ENCODE measurements at regions not wholly inside any gene's neighbourhood (a gene's known extent, or its start where the extent isn't known, plus 50 kb on each side); places are given as distances from the start of the nearest gene placed in this dataset.

DNA sequence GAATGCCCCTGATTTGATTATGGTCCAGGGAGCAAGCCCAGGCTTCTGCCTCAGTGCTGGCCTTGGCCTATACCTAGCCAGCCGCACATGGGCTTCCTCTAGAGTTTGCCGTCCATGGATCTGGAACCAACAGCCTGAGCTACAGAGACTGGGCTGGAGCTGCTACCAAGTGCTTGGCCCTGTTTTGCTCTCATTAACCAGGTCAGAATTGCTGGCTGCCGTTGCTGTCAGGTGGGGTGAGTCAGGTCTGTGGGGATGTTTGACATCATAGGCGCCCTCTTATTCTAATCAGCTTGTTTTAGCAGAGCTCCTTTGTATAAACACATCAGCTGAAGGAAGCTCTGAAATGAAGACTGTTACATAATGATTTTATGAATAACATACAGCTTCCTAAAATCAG, 83.1 kb upstream of the PHACTR2 start:
- no peak for DNase-seq (ENCODE audit: low spot score)

DNA sequence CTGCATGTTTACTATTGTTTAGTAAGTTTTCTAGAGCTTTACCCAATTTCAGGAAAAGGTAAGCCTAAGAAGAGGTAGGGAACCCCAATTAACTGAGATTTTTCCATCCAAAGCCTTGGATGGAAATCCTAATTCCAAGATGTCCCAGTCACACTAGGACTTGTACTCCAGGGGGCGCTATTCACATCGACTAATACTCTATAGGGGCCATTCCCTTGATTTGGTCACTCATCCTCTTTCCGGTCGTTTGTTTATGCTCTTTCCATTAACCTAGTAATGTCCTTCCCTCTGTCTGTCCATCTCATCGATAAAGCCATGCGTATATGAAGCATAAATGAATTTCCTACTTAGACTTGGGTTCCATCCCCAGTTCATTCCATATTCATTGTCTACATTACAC, 80.8 kb upstream of the FUCA2 start:
- DNase-seq (ENCODE audit: low spot score) = peak; percentile 26

DNA sequence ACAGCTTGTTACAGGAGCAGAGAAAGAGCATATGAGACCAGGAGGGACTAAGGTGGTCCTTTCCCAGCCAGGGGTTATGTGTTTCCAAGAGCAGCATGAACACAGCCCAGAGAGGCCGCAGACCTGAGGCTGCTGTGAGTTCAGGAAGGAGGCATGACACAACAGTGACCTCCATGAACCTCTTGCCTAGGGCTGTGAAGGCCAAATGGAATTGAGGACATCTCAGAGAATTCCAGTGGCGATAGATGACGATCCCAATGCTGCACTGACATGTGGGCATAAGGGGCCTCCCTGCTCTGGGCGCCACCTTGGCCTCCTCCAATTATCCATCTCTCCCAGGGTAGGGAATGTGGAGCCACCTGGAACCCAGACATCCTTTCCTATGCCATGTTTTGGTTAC, 79.9 kb upstream of the FUCA2 start:
- DNase-seq (ENCODE audit: low spot score) = no peak

DNA sequence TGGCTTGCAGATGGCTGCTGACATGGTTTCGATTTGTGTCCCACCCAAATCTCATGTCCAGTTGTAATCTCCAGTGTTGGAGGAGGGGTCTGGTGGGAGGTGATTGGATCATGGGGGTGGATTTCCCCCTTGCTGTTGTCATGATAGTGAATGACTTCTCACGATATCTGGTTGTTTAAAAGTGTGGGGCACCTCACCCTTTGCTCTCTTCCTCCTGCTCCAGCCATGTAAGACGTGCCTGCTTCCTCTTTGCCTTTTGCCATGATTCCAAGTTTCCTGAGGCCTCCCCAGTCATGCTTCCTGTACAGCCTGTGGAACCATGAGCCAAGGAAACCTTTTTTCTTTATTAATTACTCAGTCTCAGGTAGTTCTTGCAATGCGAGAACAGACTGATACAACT, 77.6 kb upstream of the FUCA2 start:
- no peak for DNase-seq (ENCODE audit: low spot score)

DNA sequence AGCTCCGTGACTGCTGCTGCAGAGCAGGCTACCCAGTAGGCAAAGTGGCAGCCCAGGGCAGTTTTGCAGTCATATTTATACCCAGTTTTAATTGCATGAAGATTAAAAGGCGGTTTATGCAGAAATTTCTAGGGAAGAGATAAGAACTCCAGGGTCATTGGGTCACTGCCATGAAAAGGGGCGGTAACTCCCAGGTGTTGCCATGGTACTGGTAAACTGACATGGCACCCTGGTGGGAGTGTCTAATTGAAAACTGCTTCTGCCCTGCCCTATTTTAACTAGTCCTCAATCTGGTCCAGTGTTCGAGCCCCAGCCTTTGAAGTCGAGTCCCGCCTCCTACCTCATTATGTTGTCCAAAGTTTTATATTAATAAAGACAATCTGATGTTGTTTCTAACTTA, 75.0 kb upstream of the FUCA2 start:
- no peak for DNase-seq (ENCODE audit: low spot score)

DNA sequence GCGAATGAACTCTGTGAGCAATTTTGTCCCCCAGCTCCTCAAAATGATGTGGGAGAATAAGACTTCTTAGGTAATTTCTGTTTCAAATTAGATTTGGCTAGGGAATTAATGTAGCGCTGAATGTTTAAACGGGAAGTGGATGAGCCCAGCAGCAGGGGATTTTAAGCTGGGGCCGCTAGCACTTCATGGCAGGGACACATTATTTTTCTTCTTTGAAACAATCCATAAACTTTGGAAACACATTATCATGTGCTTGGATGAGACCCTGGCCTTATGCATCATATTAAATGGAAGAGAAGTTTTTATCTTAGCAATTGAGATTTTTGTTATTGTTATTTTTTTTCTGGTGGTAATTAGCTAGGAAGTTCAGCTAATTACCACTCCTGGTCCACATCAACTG, 74.2 kb upstream of the FUCA2 start:
- DNase-seq (ENCODE audit: low spot score) = no peak

DNA sequence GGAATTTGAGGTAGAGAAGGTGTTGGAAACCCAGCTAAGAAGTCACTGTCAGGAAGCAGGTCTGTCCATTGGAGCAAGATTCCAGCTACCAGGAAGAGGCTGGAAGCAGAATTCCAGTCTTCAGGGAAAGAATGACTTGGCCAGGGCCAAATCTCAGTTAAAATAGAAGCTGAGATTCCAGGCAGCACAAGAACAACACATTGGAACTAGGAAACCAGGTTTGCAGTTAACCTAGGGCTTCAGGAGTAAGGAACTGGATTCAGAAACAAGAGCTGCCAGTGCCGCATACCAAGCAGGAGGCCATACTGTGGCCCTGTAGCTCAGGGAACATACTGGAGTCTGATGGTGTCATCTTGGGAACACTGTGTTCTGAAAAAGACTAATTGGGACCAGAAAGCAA, 73.7 kb upstream of the FUCA2 start:
- DNase-seq (ENCODE audit: low spot score) = no peak

DNA sequence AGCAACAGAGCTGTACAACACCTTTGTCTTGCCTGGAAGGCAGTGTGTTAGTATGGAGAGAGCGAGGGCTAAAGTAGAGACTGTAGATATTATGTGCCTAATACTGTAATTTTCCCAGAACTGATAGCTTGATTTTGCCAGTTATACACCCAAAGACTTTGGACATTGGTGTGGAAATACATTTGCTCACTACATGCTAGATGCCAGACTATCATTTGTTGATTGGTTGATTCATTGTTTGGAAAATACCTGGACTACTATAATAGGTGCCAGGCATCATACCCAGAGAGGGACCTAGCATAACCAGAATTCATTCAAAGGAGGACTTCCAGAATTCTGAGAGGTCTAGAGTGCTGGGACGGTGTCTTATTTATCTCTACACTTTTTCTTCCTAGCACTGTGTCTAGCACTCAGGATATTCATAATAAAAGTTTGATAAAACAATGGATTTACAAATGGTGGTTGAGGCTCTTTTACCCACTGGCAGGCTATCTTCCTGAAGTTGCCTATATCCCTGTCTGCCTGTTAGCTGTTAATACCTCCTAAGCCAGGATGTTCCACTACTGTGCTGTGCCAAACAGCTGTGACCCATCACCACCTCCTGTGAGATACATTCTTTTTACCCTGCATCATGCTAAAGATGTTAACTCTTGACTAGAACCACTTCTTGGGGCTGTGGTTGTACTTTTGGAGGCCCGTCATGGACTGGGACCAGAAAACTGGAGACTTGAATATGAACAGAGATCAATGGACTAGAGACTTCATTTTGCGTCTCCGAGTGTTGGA, 72.2 kb upstream of the FUCA2 start:
- DNase-seq (ENCODE audit: low spot score) = no peak

DNA sequence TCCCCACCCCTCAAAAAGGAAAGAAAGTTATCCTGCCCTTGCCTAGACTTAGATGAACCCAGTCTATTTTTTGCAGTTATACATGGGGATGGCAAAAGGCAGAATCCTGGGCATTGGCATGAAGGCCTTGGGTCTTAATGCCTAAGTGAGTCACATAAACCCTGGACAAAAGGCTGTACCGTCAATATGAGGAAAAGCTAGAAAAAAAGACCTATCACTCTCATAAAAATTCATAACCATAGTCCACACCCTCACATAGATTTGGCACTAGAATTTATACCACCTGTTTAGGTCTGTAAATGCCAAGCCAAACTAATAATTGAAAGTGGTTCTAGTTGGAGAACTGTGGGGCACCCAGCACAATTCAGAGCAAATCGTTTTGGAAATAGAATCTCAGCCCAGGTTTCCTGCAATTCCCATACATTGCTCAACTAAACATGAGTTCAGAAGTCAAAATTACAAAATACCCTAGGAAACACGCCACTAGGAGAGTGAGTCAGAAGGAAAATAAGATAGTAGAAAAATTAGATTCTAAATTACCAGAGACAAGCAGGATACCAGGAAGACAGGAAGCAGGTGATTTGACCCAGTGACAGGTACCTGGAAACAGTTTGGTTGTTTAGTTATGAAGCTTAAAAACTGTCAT, 70.4 kb upstream of the FUCA2 start:
- DNase-seq (ENCODE audit: low spot score) = no peak

DNA sequence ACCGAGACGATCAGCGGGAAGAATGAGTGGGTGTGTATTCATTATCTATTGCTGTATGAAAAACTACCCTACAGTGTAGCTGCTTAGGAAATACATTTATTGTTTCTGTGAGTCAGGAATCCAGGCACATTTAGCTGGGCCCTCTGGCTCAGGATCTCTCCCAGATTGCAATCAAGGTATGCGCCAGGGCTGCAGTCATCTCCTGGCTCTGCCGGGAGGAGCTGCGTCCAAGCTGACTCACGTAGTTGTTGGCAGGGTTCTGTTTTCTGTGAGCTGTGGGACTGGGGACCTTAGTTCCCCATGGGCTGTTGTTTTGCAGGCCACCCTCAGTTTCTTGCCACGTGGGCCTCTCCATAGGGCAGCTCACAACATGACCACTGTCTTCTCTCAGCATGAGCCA, 68.2 kb upstream of the FUCA2 start:
- DNase-seq (ENCODE audit: low spot score) = no peak

DNA sequence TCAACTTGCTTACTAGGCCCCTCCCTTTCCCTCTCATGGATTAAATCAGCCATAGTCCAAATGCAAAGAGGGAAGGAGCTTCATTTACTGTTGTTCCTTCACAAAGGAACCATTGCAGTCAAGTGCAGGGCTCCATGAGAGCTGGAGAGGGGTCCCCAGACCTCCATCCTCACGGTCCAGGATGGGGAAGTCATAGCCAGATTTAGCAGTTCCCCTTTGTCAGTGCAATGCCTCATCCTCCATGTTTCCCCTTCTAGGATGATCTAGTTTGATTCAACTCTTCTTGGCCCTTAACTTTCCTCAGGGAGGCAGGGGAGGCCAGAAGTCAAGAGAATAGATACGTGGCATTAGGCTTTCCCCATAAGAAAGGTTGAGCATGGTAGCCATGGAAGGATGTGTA, 66.5 kb upstream of the FUCA2 start:
- no peak for DNase-seq (ENCODE audit: low spot score)

DNA sequence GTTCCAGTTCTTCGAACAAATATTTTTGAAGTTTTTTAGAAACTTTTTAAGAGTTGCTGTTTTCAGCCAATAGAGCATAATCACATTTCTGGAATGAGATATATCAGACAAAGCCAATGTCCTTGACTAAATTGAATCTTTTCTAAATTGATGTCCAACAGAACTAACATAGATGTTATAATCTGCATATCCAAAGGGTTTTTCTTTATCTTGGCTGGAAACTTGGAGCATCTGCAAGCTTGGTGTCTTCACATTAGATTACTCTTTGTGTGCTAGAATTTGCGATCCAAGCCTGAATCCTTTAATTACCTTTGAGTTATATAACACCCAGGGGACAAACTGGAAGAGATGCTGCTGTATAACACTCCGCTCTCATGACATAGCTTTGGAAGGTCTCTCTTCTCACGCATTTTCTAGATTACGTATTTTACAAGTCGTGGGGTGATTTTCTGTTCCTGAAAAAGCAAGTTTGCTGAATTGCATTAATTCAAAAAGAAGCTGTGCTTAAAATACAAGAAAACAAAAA, 64.4 kb upstream of the FUCA2 start:
- no peak for DNase-seq (ENCODE audit: low spot score)

DNA sequence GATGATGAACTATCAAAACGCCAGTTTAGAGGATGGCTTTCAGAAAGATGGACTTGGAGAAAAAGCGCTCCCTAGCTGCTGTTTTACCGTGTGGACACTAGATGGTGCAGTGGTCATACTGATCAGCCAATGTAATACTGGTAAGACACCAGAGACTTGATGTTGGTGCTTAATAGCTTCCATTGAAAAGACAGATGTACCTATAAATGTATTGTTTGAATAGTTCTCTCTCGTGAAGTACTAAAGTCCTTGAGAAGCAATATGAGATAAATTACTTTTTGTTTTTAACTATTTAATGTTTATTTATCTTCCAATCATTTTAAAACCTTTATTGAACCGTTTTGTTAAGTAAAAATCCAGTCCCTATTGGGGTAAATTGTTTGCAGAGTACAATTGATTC, 63.9 kb upstream of the FUCA2 start:
- DNase-seq (ENCODE audit: low spot score) = peak; percentile 76

DNA sequence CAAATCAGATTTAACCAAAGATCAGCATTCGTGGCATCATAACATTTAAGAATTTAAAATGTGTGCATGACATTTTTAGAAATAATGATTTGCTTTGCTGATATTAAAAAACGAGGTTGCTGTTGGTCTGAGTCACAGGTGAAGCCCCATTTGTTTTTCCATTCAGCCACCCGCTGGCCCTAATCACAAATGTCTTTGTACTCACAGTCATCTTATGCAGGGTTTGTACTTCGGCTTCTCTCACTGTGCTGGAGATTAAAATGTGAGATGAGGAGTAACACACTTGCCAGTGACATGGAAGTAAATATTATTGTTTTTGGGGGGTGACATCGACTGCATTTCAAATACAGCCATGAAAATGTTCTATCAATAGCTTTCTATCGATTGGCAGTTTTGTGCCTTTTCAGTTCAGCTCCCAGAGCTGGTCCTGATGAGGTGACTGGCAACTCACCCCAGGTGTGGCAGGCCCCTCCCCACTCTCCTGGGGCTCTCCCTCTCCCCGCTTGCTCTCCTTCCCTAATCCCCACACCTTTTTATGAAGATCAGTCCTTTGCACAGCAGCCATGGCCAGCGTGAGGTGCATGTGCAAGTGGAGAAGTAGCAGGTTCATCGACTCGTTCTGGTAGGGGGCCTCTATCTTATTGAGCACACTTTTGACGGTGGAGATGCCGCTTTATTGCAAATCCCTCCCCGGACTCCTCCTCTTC, 58.8 kb upstream of the FUCA2 start:
- no peak for DNase-seq (ENCODE audit: low spot score)

DNA sequence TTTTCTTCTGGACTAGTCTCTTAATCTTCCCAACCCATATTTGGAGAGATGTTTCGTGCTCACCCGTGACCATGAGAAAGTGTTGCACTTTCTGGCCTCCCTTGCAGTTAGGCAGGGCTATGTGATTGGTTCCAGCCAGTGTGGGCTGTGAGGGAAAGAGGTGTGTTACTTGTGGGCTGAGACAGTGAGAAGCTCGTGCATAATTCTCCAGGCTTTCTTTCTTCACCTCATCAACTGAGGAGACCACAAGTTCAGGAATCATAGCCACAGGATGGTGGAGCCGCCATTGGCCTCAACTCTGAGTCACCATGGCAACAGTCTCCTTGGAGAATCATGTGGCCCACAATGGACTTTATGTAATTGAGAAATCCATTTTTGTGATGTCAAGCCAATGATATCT, 57.5 kb upstream of the FUCA2 start:
- no peak for DNase-seq (ENCODE audit: low spot score)

DNA sequence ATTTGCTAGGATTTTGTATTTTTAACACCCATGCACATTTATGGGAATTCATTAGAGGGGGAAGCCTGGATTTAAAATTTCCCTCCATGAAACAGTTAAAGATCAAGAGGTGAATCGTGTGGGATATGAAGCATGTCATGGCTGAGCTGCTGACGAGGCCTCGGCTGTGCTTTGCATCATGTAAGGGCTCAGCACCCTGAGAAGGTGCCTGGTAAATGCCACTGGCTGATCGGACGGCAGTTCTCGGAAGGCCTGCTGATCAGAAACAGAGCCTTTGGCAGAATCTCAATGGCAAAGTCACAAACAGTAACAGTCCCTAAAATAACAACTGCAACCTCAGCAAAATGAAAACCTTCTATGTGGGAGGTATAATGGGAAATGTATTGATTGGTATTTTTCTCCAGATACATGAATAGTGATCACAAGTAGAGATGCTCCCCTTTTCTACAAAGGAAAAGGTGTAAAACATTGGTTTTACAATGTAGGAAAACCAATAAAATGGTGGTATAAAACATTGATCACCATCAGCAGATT, 53.0 kb upstream of the FUCA2 start:
- DNase-seq (ENCODE audit: low spot score) = no peak

DNA sequence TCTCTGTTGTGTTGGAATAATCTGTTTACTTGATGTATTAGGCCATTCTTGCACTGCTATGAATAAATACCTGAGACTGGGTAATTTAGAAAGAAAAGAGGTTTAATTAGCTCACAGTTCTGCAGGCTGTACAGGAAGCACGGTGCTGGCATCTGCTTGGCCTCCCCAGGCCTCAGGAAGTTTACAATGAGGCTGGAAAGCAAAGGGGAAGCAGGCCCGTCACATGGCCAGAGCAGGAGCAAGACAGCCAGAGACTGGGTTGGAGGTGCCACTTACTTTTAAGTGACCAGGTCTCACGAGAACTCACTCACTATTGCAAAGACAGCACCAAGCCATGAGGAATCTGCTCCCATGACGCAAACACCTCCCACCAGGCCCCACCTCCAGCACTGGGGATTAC, 50.6 kb upstream of the FUCA2 start:
- no peak for DNase-seq (ENCODE audit: low spot score)
